RWPE2 (cell line): ENCODE measurements at regions not wholly inside any gene's neighbourhood (a gene's known extent, or its start where the extent isn't known, plus 50 kb on each side); places are given as distances from the start of the nearest gene placed in this dataset.

Experiments
- ATAC-seq: fragments of 200-7000 bp; cut with Tn5 transposase; 3 replicates; pipeline ENCODE4 v1.9.1; 2021; ENCODE audit warnings: low read depth
- DNase-seq: peaks from one replicate; pipeline ENCODE4 v3.0.0-alpha.2; 2020; ENCODE audit warnings: low spot score
- H3K27ac ChIP-seq: fragments of 450-650 bp; 2 replicates; pipeline ENCODE4 v1.5.1; 2017; ENCODE audit warnings: mild to moderate bottlenecking; ENCODE audit not compliant: poor library complexity, severe bottlenecking
- H3K27me3 ChIP-seq: fragments of 250-450 bp; sonication (Bioruptor Pico); 2 replicates; pipeline ENCODE4 v1.5.1; 2021; ENCODE audit warnings: mild to moderate bottlenecking, moderate library complexity; ENCODE audit not compliant: insufficient read depth, poor library complexity, severe bottlenecking
- H3K36me3 ChIP-seq: fragments of 250-450 bp; sonication (Bioruptor Pico); 2 replicates; pipeline ENCODE4 v1.5.1; 2020; ENCODE audit warnings: low read depth, mild to moderate bottlenecking, moderate library complexity
- H3K4me1 ChIP-seq: fragments of 250-450 bp; sonication (Bioruptor Pico); 2 replicates; pipeline ENCODE4 v1.5.1; 2021; ENCODE audit warnings: mild to moderate bottlenecking, moderate library complexity; ENCODE audit not compliant: insufficient read depth, poor library complexity, severe bottlenecking
- H3K4me3 ChIP-seq: fragments of 250-450 bp; sonication (Bioruptor Pico); 2 replicates; pipeline ENCODE4 v1.5.1; 2021; ENCODE audit warnings: mild to moderate bottlenecking, moderate library complexity; ENCODE audit not compliant: severe bottlenecking
- H3K9me3 ChIP-seq: fragments of 250-450 bp; sonication (Bioruptor Pico); 2 replicates; pipeline ENCODE4 v1.5.1; 2021; ENCODE audit warnings: mild to moderate bottlenecking, moderate library complexity; ENCODE audit not compliant: severe bottlenecking
- TF ChIP-seq, protein P1 (sequence below): fragments of 450-650 bp; IDR thresholded peaks from one replicate; pipeline ENCODE4 v1.5.1; 2017; ENCODE audit warnings: mild to moderate bottlenecking, moderate library complexity; ENCODE audit not compliant: poor library complexity, severe bottlenecking

GRCh38 chr7:79722217-79722616 is 268.8 kb upstream of the MAGI2 start:
- Histone ChIP-seq H3K9me3 (no peaks in the 10 kb centered on the region), H3K27ac (no peak overlapping the region), H3K4me3 (no peak overlapping the region), H3K27me3 (no peaks in the 10 kb centered on the region), H3K36me3 (no peaks in the 10 kb centered on the region), H3K4me1 (no peaks in the 10 kb centered on the region)
- ATAC-seq (no peak), DNase-seq (no peak)
- TF ChIP-seq, protein P1, sequence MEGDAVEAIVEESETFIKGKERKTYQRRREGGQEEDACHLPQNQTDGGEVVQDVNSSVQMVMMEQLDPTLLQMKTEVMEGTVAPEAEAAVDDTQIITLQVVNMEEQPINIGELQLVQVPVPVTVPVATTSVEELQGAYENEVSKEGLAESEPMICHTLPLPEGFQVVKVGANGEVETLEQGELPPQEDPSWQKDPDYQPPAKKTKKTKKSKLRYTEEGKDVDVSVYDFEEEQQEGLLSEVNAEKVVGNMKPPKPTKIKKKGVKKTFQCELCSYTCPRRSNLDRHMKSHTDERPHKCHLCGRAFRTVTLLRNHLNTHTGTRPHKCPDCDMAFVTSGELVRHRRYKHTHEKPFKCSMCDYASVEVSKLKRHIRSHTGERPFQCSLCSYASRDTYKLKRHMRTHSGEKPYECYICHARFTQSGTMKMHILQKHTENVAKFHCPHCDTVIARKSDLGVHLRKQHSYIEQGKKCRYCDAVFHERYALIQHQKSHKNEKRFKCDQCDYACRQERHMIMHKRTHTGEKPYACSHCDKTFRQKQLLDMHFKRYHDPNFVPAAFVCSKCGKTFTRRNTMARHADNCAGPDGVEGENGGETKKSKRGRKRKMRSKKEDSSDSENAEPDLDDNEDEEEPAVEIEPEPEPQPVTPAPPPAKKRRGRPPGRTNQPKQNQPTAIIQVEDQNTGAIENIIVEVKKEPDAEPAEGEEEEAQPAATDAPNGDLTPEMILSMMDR = no peak

DNA sequence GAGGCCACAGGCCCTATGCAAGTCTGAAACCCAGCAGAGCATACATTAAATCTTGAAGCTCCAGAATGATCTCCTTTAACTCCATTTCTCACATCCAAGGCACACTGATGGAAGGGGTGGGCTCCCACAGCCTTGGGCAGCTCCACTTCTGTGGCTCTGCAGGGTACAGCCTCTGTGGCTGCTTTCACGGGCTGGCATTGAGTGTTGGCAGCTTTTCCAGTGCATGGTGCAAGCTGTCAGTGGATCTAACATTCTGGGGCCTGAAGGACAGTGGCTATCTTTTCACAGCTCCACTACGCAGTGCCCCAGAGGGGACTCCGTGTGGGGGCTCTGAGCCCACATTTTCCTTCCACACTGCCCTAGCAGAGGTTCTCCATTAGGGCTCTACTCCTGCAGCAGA is 265.7 kb upstream of the MAGI2 start:
- H3K27me3 ChIP-seq = no peaks in the 10 kb centered on the region
- no peak for ATAC-seq
- TF ChIP-seq, protein P1 = no peak
- H3K4me1 ChIP-seq = no peaks in the 10 kb centered on the region
- H3K4me3 ChIP-seq = no peak overlapping the region
- no peaks in the 10 kb centered on the region for H3K9me3 ChIP-seq
- no peaks in the 10 kb centered on the region for H3K36me3 ChIP-seq
- H3K27ac ChIP-seq = no peak overlapping the region
- no peak for DNase-seq

DNA sequence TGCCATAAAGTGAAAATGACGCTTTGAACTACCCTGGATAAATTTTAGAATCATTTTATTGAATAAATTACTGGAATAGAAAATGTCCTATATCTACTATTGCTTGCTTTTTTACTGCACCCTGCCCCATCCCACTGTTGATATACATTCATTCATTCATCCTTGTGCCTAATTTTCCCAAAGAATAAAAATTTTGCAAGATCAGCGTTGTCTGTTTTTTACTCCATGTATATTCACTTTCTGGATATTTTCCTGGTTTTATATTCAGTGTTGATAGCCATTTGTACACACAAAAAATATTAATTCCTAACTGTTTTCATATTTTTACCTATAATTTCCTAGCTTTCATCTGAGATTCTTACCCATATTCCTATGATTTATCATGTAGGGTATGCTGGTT is 262.9 kb upstream of the MAGI2 start:
- no peaks in the 10 kb centered on the region for H3K36me3 ChIP-seq
- no peak overlapping the region for H3K4me3 ChIP-seq
- H3K9me3 ChIP-seq = no peaks in the 10 kb centered on the region
- H3K27me3 ChIP-seq = no peaks in the 10 kb centered on the region
- no peak overlapping the region for H3K27ac ChIP-seq
- DNase-seq (no peak), ATAC-seq (no peak)
- TF ChIP-seq, protein P1 = no peak
- H3K4me1 ChIP-seq = no peaks in the 10 kb centered on the region

DNA sequence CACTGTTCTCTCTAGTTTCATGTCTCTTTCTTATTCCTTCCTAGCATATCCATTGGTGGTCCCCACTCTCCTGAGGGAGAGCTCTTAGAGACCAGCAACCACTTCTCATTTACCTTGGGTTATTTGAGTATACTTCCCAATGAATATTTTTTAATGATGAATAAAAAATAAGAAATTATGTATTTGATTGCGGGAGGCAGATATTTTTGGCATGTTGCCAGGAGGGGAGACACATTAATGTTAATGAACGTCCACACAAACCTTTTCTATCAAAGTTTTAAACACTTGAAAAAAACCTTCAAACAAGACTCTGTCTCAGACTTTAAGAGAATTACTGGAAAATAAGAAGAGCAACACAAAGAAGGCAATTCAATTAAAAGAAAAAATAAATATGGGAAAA is 260.6 kb upstream of the MAGI2 start:
- Histone ChIP-seq H3K36me3 (no peaks in the 10 kb centered on the region), H3K4me1 (no peaks in the 10 kb centered on the region), H3K27ac (no peak overlapping the region), H3K27me3 (no peaks in the 10 kb centered on the region), H3K9me3 (no peaks in the 10 kb centered on the region), H3K4me3 (no peak overlapping the region)
- no peak for ATAC-seq
- no peak for DNase-seq
- TF ChIP-seq, protein P1 = no peak

GRCh38 chr7:79713276-79713675 is 259.8 kb upstream of the MAGI2 start:
- Histone ChIP-seq H3K4me1 (no peaks in the 10 kb centered on the region), H3K4me3 (no peak overlapping the region), H3K27ac (no peak overlapping the region), H3K27me3 (no peaks in the 10 kb centered on the region), H3K9me3 (no peaks in the 10 kb centered on the region), H3K36me3 (no peaks in the 10 kb centered on the region)
- TF ChIP-seq, protein P1 = no peak
- ATAC-seq = no peak
- DNase-seq = no peak
